Endodermal cell (in vitro differentiated cells): ENCODE measurements at regions not wholly inside any gene's neighbourhood (a gene's known extent, or its start where the extent isn't known, plus 50 kb on each side); places are given as distances from the start of the nearest gene placed in this dataset.
A peak's percentile ranks its signal among the peaks of the same experiment; 100 is the strongest.
"Not testable (repeated sequence)": the region's sequence is repeated elsewhere in the genome, so short reads cannot be mapped to it uniquely, and the experiment has no call there.

Experiments
- DNase-seq: peaks from one replicate; pipeline ENCODE4 v3.0.0-alpha.2; 2017
- H3K27ac ChIP-seq: 2 replicates; pipeline ENCODE4 v1.5.1; 2013; ENCODE audit warnings: mild to moderate bottlenecking, low read depth, low read length, moderate library complexity
- H3K27me3 ChIP-seq: 2 replicates; pipeline ENCODE4 v1.6.1; 2013; ENCODE audit warnings: mild to moderate bottlenecking, low read length, moderate library complexity; ENCODE audit not compliant: insufficient read depth, control insufficient read depth, poor library complexity, severe bottlenecking
- H3K36me3 ChIP-seq: 2 replicates; pipeline ENCODE4 v1.7.0; 2013; ENCODE audit warnings: mild to moderate bottlenecking, low read length, moderate library complexity; ENCODE audit not compliant: control insufficient read depth, insufficient read depth
- H3K4me1 ChIP-seq: one replicate; pipeline ENCODE4 v1.7.0; 2013; ENCODE audit warnings: low read length; ENCODE audit not compliant: control insufficient read depth, insufficient read depth
- H3K4me3 ChIP-seq: 2 replicates; pipeline ENCODE4 v1.5.1; 2013; ENCODE audit warnings: mild to moderate bottlenecking, low read length, moderate library complexity
- H3K9ac ChIP-seq: 2 replicates; pipeline ENCODE4 v1.6.1; 2013; ENCODE audit warnings: mild to moderate bottlenecking, low read length, moderate library complexity; ENCODE audit not compliant: poor library complexity, severe bottlenecking; ENCODE audit errors: extremely low read depth
- H3K9me3 ChIP-seq: 2 replicates; pipeline ENCODE4 v1.6.1; 2013; ENCODE audit warnings: mild to moderate bottlenecking, low read length, moderate library complexity; ENCODE audit not compliant: control insufficient read depth
- H3K27ac Mint-ChIP-seq: 2 replicates; pipeline ENCODE4 v1.8.0; 2020; ENCODE audit warnings: mixed read lengths
- H3K27me3 Mint-ChIP-seq: 2 replicates; pipeline ENCODE4 v1.8.0; 2021; ENCODE audit warnings: mild to moderate bottlenecking, mixed read lengths; ENCODE audit not compliant: insufficient read depth
- H3K36me3 Mint-ChIP-seq: 2 replicates; pipeline ENCODE4 v1.8.0; 2020; ENCODE audit warnings: low read depth, mixed read lengths
- H3K4me1 Mint-ChIP-seq: 2 replicates; pipeline ENCODE4 v1.8.0; 2020; ENCODE audit warnings: mixed read lengths
- H3K4me3 Mint-ChIP-seq: 2 replicates; pipeline ENCODE4 v1.8.0; 2020; ENCODE audit warnings: mild to moderate bottlenecking, moderate library complexity, mixed read lengths
- H3K9me3 Mint-ChIP-seq: 2 replicates; pipeline ENCODE4 v1.8.0; 2020; ENCODE audit warnings: mild to moderate bottlenecking, mixed read lengths
- WGBS, 2 experiments: methylation state at CpG; one replicate each; pipeline versions ENCODE4 v1.1.5 to v1.1.7; 2013; ENCODE audit warnings: missing lambda C conversion rate in 2 of 2, mixed read lengths in 1 of 2; ENCODE audit not compliant: insufficient coverage in 1 of 2, insufficient read length in 1 of 2; 5-methylcytosine and 5-hydroxymethylcytosine counted together
- TF ChIP-seq, protein P1 (sequence below): fragments of 200-600 bp; sonication (generic); conservative IDR thresholded peaks from 2 replicates; pipeline ENCODE4 v1.5.0; 2021; ENCODE audit warnings: antibody characterized with exemption, mild to moderate bottlenecking

DNA sequence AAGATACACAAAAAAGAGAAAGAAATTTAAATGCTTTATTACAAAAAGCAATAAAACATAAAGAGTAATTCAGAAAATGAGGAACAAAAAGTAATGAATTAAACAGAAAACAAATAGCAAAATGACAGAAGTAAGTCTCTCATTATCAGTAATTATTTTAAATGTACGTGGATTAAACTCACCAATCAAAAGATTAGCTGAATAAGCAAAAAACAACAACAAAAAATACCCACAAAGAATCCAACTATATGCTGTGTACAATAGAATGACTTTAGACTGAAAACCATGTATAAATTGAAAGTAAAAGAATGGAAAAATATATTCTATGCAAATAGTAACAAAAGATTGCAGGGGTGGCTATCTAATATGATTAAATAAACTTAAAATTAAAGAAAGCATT, 1006.8 kb downstream of the SLC16A7 start:
- Histone ChIP-seq H3K27me3 (no peaks in the 10 kb centered on the region), H3K9me3 (peaks cover 51% of the 10 kb centered on the region), H3K27ac (no peak overlapping the region), H3K4me3 (no peak overlapping the region), H3K4me1 (no peaks in the 10 kb centered on the region), H3K36me3 (no peaks in the 10 kb centered on the region), H3K9ac (no peak overlapping the region)
- WGBS, 2 experiments: no CpG with 5 or more reads among the region's 1 CpG
- no peaks in the 10 kb centered on the region for H3K4me1 Mint-ChIP-seq
- no peak for DNase-seq
- H3K27ac Mint-ChIP-seq: no peak overlapping the region
- H3K4me3 Mint-ChIP-seq: no peak overlapping the region
- TF ChIP-seq, protein P1, sequence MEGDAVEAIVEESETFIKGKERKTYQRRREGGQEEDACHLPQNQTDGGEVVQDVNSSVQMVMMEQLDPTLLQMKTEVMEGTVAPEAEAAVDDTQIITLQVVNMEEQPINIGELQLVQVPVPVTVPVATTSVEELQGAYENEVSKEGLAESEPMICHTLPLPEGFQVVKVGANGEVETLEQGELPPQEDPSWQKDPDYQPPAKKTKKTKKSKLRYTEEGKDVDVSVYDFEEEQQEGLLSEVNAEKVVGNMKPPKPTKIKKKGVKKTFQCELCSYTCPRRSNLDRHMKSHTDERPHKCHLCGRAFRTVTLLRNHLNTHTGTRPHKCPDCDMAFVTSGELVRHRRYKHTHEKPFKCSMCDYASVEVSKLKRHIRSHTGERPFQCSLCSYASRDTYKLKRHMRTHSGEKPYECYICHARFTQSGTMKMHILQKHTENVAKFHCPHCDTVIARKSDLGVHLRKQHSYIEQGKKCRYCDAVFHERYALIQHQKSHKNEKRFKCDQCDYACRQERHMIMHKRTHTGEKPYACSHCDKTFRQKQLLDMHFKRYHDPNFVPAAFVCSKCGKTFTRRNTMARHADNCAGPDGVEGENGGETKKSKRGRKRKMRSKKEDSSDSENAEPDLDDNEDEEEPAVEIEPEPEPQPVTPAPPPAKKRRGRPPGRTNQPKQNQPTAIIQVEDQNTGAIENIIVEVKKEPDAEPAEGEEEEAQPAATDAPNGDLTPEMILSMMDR: no peak
- H3K9me3 Mint-ChIP-seq: peaks cover 40% of the 10 kb centered on the region
- H3K36me3 Mint-ChIP-seq: peaks cover 7% of the 10 kb centered on the region
- no peaks in the 10 kb centered on the region for H3K27me3 Mint-ChIP-seq

DNA sequence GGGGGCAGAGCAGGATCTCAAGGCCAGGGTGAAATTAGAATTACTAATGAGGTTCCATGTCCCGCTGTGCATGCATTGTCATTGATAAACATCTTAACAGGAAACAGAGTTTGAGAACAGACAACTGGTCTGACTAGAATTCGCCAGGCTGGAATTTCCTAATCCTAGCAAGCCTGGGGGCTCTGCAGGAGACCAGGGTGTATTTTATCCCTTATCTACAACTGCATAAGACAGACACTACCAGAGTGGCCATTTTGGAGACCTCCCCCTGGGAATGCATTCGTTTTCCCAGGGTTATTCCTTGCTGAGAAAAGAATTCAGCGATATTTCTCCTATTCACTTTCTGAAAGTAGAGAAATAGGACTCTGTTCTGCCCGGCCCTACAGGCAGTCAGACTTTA, 1007.6 kb downstream of the SLC16A7 start:
- not testable (repeated sequence) for H3K27ac ChIP-seq, H3K36me3 Mint-ChIP-seq, H3K4me3 ChIP-seq, H3K9ac ChIP-seq, H3K27me3 ChIP-seq, H3K27ac Mint-ChIP-seq, H3K4me1 ChIP-seq, H3K27me3 Mint-ChIP-seq, H3K4me3 Mint-ChIP-seq, H3K4me1 Mint-ChIP-seq, H3K36me3 ChIP-seq
- peaks cover 40% of the 10 kb centered on the region for H3K9me3 Mint-ChIP-seq
- 54 to 58% methylated on average over 4 to 5 of the region's 5 CpGs for WGBS, 2 experiments
- peaks cover 48% of the 10 kb centered on the region for H3K9me3 ChIP-seq
- DNase-seq: peak; percentile 75

DNA sequence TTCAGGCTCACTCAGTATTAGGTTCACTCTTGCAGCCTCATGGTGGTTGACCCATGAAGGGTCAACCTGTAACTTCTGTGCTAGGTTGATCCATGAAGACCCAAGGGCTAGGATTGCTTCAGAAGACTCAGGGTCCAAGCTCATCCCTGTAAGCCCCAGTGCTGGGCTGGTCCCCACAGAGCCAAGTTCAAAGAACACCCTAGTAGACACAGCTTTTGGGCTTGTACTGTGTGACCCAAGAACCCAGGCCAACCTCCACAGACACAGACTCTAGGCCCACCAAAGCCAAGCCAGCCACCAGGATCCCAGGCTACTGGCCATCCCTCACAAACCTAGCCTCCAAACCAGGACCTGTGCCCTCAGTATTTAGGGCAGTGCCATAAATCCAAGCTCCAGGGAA, 1020.6 kb downstream of the SLC16A7 start:
- Mint-ChIP-seq H3K27me3 (no peaks in the 10 kb centered on the region), H3K4me3 (no peak overlapping the region), H3K36me3 (no peaks in the 10 kb centered on the region), H3K9me3 (peaks cover 33% of the 10 kb centered on the region), H3K27ac (no peak overlapping the region), H3K4me1 (peaks cover 8% of the 10 kb centered on the region)
- H3K36me3 ChIP-seq: no peaks in the 10 kb centered on the region
- no peaks in the 10 kb centered on the region for H3K27me3 ChIP-seq
- H3K9ac ChIP-seq: no peak overlapping the region
- no peak for DNase-seq
- H3K4me3 ChIP-seq: no peak overlapping the region
- TF ChIP-seq, protein P1: no peak
- H3K4me1 ChIP-seq: no peaks in the 10 kb centered on the region
- peaks cover 43% of the 10 kb centered on the region for H3K9me3 ChIP-seq
- H3K27ac ChIP-seq: no peak overlapping the region

DNA sequence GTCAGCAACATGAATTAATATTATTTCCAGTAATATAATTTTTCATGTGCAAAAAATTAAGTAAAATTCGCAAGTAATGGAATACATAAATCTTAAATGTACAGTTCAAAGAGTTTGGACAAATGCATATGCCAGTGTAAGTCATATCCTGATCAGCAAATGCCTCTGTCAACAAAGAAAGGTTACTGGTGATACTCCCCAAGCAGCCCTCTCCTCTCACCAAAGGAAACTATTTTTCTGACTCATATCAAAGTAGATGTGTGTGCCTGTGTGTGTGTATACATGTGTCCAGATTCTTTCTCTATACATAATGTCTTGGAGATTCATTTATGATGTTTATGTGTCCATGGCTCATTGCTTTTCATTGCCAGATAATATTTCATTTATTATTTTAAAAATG, 1035.0 kb downstream of the SLC16A7 start:
- H3K27me3 Mint-ChIP-seq: no peaks in the 10 kb centered on the region
- H3K27ac ChIP-seq: no peak overlapping the region
- WGBS, 2 experiments: 100% methylated on average over 1 of the region's 1 CpG; no CpG with 5 or more reads in 1 of the 2 experiments
- no peaks in the 10 kb centered on the region for H3K36me3 Mint-ChIP-seq
- H3K27me3 ChIP-seq: no peaks in the 10 kb centered on the region
- no peak overlapping the region for H3K4me3 ChIP-seq
- H3K9me3 ChIP-seq: peaks cover 42% of the 10 kb centered on the region
- H3K9ac ChIP-seq: no peak overlapping the region
- H3K36me3 ChIP-seq: no peaks in the 10 kb centered on the region
- TF ChIP-seq, protein P1: no peak
- H3K4me3 Mint-ChIP-seq: no peak overlapping the region
- peaks cover 3% of the 10 kb centered on the region for H3K4me1 Mint-ChIP-seq
- DNase-seq: no peak
- no peaks in the 10 kb centered on the region for H3K4me1 ChIP-seq
- peaks cover 5% of the 10 kb centered on the region for H3K9me3 Mint-ChIP-seq
- H3K27ac Mint-ChIP-seq: no peak overlapping the region
